ENCODE measurements at regions not wholly inside any gene's neighbourhood (a gene's known extent, or its start where the extent isn't known, plus 50 kb on each side); places are given as distances from the start of the nearest gene placed in this dataset.

DNA sequence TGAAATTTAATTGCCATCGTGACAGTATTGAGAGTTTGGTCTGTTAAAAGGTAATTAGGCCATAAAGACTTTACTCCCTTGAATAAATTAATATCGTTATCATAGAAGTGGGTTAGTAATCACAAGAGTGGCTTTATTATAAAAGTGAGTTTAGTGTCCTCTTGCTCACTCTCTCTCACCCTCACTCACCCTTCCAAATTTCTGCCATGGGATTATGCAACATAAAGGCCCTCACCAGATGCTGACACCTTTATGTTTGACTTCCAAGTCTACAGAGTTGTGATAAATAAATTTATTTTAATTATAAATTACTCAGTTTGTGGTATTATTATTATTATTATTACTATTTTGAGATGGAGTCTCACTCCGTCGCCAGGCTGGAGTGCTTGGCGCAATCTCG is 1070.8 kb downstream of the PCDH18 start:
- no peak overlapping the region for H3K27ac ChIP-seq (replicated peaks)
- H3K27me3 ChIP-seq (ENCODE audit: insufficient read depth, poor library complexity, severe bottlenecking): no peaks in the 10 kb centered on the region
- no peak overlapping the region for H3K4me3 ChIP-seq (replicated peaks; ENCODE audit: insufficient read depth, low read length)
- no peak for TF ChIP-seq GABPA (IDR thresholded peaks at IDR 0.05; ENCODE audit: low read depth)
- no peak for DNase-seq (ENCODE audit: low read depth in 1 of 2, low spot score in 1 of 2)

DNA sequence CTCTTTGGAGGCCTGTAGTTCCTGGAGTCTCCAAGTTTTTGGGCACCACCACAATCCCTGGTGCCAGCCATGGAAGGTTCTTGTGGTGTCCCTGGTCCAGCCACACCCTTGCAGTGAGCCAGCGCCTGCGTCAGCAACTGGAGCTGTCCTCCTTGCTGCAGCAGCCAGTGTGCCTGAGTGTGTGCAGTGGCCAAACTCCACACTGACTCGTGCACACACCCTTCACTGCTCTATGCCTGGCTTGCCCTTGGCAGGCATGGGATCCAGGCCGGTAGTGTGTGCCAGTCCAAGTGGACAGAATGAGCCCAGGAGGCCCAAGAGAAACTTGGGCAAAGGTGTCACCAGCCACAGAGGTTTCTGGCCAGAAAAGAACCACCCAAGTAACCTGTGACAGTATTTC is 1074.0 kb downstream of the PCDH18 start:
- no peaks in the 10 kb centered on the region for H3K27me3 ChIP-seq (ENCODE audit: insufficient read depth, poor library complexity, severe bottlenecking)
- no peak overlapping the region for H3K4me3 ChIP-seq (replicated peaks; ENCODE audit: insufficient read depth, low read length)
- no peak overlapping the region for H3K27ac ChIP-seq (replicated peaks)
- TF ChIP-seq, protein P1, sequence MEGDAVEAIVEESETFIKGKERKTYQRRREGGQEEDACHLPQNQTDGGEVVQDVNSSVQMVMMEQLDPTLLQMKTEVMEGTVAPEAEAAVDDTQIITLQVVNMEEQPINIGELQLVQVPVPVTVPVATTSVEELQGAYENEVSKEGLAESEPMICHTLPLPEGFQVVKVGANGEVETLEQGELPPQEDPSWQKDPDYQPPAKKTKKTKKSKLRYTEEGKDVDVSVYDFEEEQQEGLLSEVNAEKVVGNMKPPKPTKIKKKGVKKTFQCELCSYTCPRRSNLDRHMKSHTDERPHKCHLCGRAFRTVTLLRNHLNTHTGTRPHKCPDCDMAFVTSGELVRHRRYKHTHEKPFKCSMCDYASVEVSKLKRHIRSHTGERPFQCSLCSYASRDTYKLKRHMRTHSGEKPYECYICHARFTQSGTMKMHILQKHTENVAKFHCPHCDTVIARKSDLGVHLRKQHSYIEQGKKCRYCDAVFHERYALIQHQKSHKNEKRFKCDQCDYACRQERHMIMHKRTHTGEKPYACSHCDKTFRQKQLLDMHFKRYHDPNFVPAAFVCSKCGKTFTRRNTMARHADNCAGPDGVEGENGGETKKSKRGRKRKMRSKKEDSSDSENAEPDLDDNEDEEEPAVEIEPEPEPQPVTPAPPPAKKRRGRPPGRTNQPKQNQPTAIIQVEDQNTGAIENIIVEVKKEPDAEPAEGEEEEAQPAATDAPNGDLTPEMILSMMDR (IDR thresholded peaks at IDR 0.05; ENCODE audit: insufficient read depth, low read length): no peak
- TF ChIP-seq SPI1 (IDR thresholded peaks at IDR 0.05; ENCODE audit: borderline replicate concordance, low read depth) (no peak), POLR2AphosphoS5 (IDR thresholded peaks at IDR 0.05; ENCODE audit: low read depth) (no peak), GABPA (IDR thresholded peaks at IDR 0.05; ENCODE audit: low read depth) (no peak)
- TF ChIP-seq, protein P2, sequence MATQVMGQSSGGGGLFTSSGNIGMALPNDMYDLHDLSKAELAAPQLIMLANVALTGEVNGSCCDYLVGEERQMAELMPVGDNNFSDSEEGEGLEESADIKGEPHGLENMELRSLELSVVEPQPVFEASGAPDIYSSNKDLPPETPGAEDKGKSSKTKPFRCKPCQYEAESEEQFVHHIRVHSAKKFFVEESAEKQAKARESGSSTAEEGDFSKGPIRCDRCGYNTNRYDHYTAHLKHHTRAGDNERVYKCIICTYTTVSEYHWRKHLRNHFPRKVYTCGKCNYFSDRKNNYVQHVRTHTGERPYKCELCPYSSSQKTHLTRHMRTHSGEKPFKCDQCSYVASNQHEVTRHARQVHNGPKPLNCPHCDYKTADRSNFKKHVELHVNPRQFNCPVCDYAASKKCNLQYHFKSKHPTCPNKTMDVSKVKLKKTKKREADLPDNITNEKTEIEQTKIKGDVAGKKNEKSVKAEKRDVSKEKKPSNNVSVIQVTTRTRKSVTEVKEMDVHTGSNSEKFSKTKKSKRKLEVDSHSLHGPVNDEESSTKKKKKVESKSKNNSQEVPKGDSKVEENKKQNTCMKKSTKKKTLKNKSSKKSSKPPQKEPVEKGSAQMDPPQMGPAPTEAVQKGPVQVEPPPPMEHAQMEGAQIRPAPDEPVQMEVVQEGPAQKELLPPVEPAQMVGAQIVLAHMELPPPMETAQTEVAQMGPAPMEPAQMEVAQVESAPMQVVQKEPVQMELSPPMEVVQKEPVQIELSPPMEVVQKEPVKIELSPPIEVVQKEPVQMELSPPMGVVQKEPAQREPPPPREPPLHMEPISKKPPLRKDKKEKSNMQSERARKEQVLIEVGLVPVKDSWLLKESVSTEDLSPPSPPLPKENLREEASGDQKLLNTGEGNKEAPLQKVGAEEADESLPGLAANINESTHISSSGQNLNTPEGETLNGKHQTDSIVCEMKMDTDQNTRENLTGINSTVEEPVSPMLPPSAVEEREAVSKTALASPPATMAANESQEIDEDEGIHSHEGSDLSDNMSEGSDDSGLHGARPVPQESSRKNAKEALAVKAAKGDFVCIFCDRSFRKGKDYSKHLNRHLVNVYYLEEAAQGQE (IDR thresholded peaks at IDR 0.05; ENCODE audit: insufficient replicate concordance, low read depth): no peak
- no peak for DNase-seq (ENCODE audit: low read depth in 1 of 2, low spot score in 1 of 2)

DNA sequence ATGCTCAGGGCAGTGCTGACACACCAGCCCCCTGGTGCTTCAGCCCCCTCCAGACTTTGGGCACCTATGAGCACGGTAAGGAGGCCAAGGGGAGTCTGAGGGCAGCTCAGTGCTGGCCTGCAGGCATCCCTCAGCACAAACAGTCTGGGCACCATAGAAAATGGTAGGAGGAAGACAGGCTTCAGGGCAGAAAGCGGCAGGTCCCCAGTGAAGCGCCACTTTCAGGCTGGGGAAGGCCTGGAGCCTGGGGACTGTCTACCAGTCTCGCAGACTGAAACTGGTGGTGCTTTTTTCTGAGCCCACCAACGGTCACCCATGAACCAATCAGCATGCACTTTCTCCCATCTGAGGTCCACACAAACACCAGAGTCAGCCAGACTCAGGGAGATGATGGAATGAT is 1074.7 kb downstream of the PCDH18 start:
- no peak overlapping the region for H3K27ac ChIP-seq (replicated peaks)
- DNase-seq (ENCODE audit: low read depth in 1 of 2, low spot score in 1 of 2): no peak
- no peak overlapping the region for H3K4me3 ChIP-seq (replicated peaks; ENCODE audit: insufficient read depth, low read length)
- no peak for TF ChIP-seq GABPA (IDR thresholded peaks at IDR 0.05; ENCODE audit: low read depth)
- no peak for TF ChIP-seq POLR2AphosphoS5 (IDR thresholded peaks at IDR 0.05; ENCODE audit: low read depth)
- TF ChIP-seq, protein P2 (IDR thresholded peaks at IDR 0.05; ENCODE audit: insufficient replicate concordance, low read depth): no peak
- TF ChIP-seq, protein P1 (IDR thresholded peaks at IDR 0.05; ENCODE audit: insufficient read depth, low read length): no peak
- no peak for TF ChIP-seq SPI1 (IDR thresholded peaks at IDR 0.05; ENCODE audit: borderline replicate concordance, low read depth)
- no peaks in the 10 kb centered on the region for H3K27me3 ChIP-seq (ENCODE audit: insufficient read depth, poor library complexity, severe bottlenecking)

DNA sequence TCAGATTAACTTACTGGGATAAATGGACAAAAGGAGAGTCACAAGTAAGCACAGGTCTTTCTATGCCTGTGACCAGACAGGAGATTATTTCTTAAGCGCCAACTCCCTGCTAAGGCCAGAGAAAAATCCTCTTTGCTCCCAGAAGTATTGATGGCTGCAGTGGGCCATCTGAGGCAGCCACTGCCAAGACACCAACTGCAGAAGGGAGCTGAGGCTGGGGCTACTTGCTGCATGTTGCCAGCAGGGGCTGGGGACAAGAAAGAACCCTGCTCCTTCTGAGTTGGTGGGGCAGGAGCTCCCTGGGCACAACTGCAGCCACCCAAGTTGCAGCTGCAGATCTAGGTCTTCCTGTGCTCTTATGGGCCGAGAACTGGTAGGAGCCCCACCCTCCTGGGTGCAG is 1075.3 kb downstream of the PCDH18 start:
- Histone ChIP-seq H3K27me3 (ENCODE audit: insufficient read depth, poor library complexity, severe bottlenecking) (no peaks in the 10 kb centered on the region), H3K27ac (replicated peaks) (no peak overlapping the region), H3K4me3 (replicated peaks; ENCODE audit: insufficient read depth, low read length) (no peak overlapping the region)
- TF ChIP-seq, protein P1 (IDR thresholded peaks at IDR 0.05; ENCODE audit: insufficient read depth, low read length): no peak
- TF ChIP-seq, protein P2 (IDR thresholded peaks at IDR 0.05; ENCODE audit: insufficient replicate concordance, low read depth): no peak
- TF ChIP-seq SPI1 (IDR thresholded peaks at IDR 0.05; ENCODE audit: borderline replicate concordance, low read depth) (no peak), POLR2AphosphoS5 (IDR thresholded peaks at IDR 0.05; ENCODE audit: low read depth) (no peak), GABPA (IDR thresholded peaks at IDR 0.05; ENCODE audit: low read depth) (no peak)
- no peak for DNase-seq (ENCODE audit: low read depth in 1 of 2, low spot score in 1 of 2)

All from HL-60 (cell line).